IMR-90 (cell line): ENCODE measurements at regions not wholly inside any gene's neighbourhood (a gene's known extent, or its start where the extent isn't known, plus 50 kb on each side); places are given as distances from the start of the nearest gene placed in this dataset.

Experiments
- ATAC-seq: fragments of 200-7000 bp; cut with Tn5 transposase; 2 replicates; pipeline ENCODE4 v1.9.1; 2020; ENCODE audit warnings: low read depth, mild to moderate bottlenecking, moderate library complexity
- BruUV-seq: library from RNA; stranded (reverse); fragments of 400-500 nt; replicated peaks from 2 replicates; lab custom pipeline; 2021; lab: Mats Ljungman, UMichigan
- CTCF ChIA-PET: fragments of 300-600 bp; formaldehyde crosslinking; extraction: SDS; loops from one replicate; lab custom pipeline; 2021; ENCODE audit warnings: antibody characterized with exemption; lab: Yijun Ruan, JAX
- POLR2A ChIA-PET: fragments of 300-600 bp; sonication (Branson Sonifier 250); formaldehyde crosslinking; loops from one replicate; lab custom pipeline; 2022; ENCODE audit warnings: antibody characterized with exemption; ENCODE audit not compliant: unreplicated experiment; lab: Charles Lee
- DNase-seq: peaks from one replicate; pipeline ENCODE4 v3.0.0; 2013
- H2AFZ ChIP-seq: replicated peaks from 2 replicates; pipeline ENCODE3; 2013; ENCODE audit warnings: low read length, mild to moderate bottlenecking; ENCODE audit not compliant: poor library complexity
- H2AK5ac ChIP-seq: 2 replicates; pipeline ENCODE4 v1.6.1; 2013; ENCODE audit warnings: low read depth, low read length, inconsistent platforms
- H2AK9ac ChIP-seq: replicated peaks from 2 replicates; pipeline ENCODE3; 2013; ENCODE audit warnings: mild to moderate bottlenecking, low read depth, low read length, moderate library complexity; ENCODE audit not compliant: poor library complexity
- H2BK120ac ChIP-seq: 2 replicates; pipeline ENCODE4 v1.6.1; 2013; ENCODE audit warnings: low read depth, low read length, inconsistent platforms
- H2BK15ac ChIP-seq: 3 replicates; pipeline ENCODE4 v1.6.1; 2013; ENCODE audit warnings: low read depth, low read length, inconsistent platforms
- H2BK20ac ChIP-seq: 2 replicates; pipeline ENCODE4 v1.6.1; 2013; ENCODE audit warnings: low read depth, mild to moderate bottlenecking, inconsistent platforms, low read length, moderate library complexity
- H2BK5ac ChIP-seq: 2 replicates; pipeline ENCODE4 v1.6.1; 2013; ENCODE audit warnings: mild to moderate bottlenecking, low read depth, low read length, inconsistent platforms; ENCODE audit not compliant: poor library complexity, severe bottlenecking
- H3K14ac ChIP-seq: replicated peaks from 2 replicates; pipeline ENCODE4 v1.6.1; 2013; ENCODE audit warnings: low read depth, low read length, inconsistent platforms
- H3K18ac ChIP-seq: 2 replicates; pipeline ENCODE4 v1.6.1; 2013; ENCODE audit warnings: low read depth, low read length, control low read depth
- H3K23ac ChIP-seq: 2 replicates; pipeline ENCODE4 v1.6.1; 2013; ENCODE audit warnings: low read depth, low read length, inconsistent platforms
- H3K27ac ChIP-seq: 2 replicates; pipeline ENCODE4 v1.5.1; 2013; ENCODE audit warnings: mild to moderate bottlenecking, control low read depth, low read length; ENCODE audit not compliant: insufficient read depth
- H3K27me3 ChIP-seq: 2 replicates; pipeline ENCODE4 v1.6.1; 2013; ENCODE audit warnings: low read length; ENCODE audit not compliant: control insufficient read depth, insufficient read depth
- H3K36me3 ChIP-seq: 2 replicates; pipeline ENCODE4 v1.6.1; 2013; ENCODE audit warnings: low read length, mixed read lengths; ENCODE audit not compliant: control insufficient read depth, insufficient read depth
- H3K4ac ChIP-seq: 2 replicates; pipeline ENCODE4 v1.6.1; 2013; ENCODE audit warnings: low read depth, low read length, inconsistent platforms
- H3K4me1 ChIP-seq: 2 replicates; pipeline ENCODE4 v1.6.1; 2013; ENCODE audit warnings: low read length, mixed read lengths; ENCODE audit not compliant: control insufficient read depth, insufficient read depth
- H3K4me2 ChIP-seq: 2 replicates; pipeline ENCODE4 v1.6.1; 2013; ENCODE audit warnings: low read depth, mild to moderate bottlenecking, control low read depth, low read length, moderate library complexity
- H3K4me3 ChIP-seq: 2 replicates; pipeline ENCODE4 v1.5.1; 2013; ENCODE audit warnings: low read depth, mild to moderate bottlenecking, control low read depth, low read length, moderate library complexity; ENCODE audit not compliant: insufficient read depth
- H3K56ac ChIP-seq: 2 replicates; pipeline ENCODE4 v1.6.1; 2013; ENCODE audit warnings: low read length, inconsistent platforms; ENCODE audit not compliant: insufficient read depth; ENCODE audit errors: extremely low read depth
- H3K79me1 ChIP-seq, 2 experiments: 2 replicates each; pipeline ENCODE4 v1.6.1; 2013; ENCODE audit warnings: low read length in 2 of 2, inconsistent platforms in 1 of 2, low read depth in 1 of 2
- H3K9ac ChIP-seq: 2 replicates; pipeline ENCODE4 v1.6.1; 2013; ENCODE audit warnings: low read depth, low read length, control low read depth
- H3K9me1 ChIP-seq: 2 replicates; pipeline ENCODE4 v1.6.1; 2013; ENCODE audit warnings: low read length, inconsistent platforms; ENCODE audit not compliant: insufficient read depth
- H3K9me3 ChIP-seq: 2 replicates; pipeline ENCODE4 v1.6.1; 2013; ENCODE audit warnings: low read length; ENCODE audit not compliant: control insufficient read depth, insufficient read depth
- H4K20me1 ChIP-seq: 2 replicates; pipeline ENCODE4 v1.6.1; 2013; ENCODE audit warnings: low read length, inconsistent platforms; ENCODE audit not compliant: insufficient read depth
- H4K5ac ChIP-seq: 2 replicates; pipeline ENCODE4 v1.6.1; 2013; ENCODE audit warnings: mild to moderate bottlenecking, low read depth, low read length, control low read depth
- H4K8ac ChIP-seq, 2 experiments: 2 replicates each; pipeline ENCODE4 v1.6.1; 2013; ENCODE audit warnings: low read depth in 2 of 2, low read length in 2 of 2, control low read depth in 1 of 2, inconsistent platforms in 1 of 2
- H4K91ac ChIP-seq: 2 replicates; pipeline ENCODE4 v1.6.1; 2013; ENCODE audit warnings: low read depth, low read length, inconsistent platforms; ENCODE audit not compliant: insufficient read depth
- BHLHE40 ChIP-seq: fragments of 150-350 bp; IDR thresholded peaks from 2 replicates; pipeline ENCODE4 v1.6.1; 2016; ENCODE audit warnings: mild to moderate bottlenecking, low read depth, low read length
- CEBPB ChIP-seq: IDR thresholded peaks from 2 replicates; pipeline ENCODE4 v1.6.1; 2012; ENCODE audit warnings: low read depth, low read length, improper control_type of control experiment
- ELK1 ChIP-seq: fragments of 150-350 bp; IDR thresholded peaks from 2 replicates; pipeline ENCODE4 v1.6.1; 2016; ENCODE audit warnings: low read depth, mild to moderate bottlenecking, low read length, moderate library complexity, borderline replicate concordance
- MAFK ChIP-seq: IDR thresholded peaks from 2 replicates; pipeline ENCODE4 v1.6.1; 2012; ENCODE audit warnings: low read depth, low read length, improper control_type of control experiment
- MXI1 ChIP-seq: IDR thresholded peaks from 2 replicates; pipeline ENCODE4 v1.6.1; 2012; ENCODE audit warnings: low read depth, mild to moderate bottlenecking, low read length, moderate library complexity, borderline replicate concordance
- POLR2A ChIP-seq: IDR thresholded peaks from 2 replicates; pipeline ENCODE4 v1.6.1; 2012; ENCODE audit warnings: mild to moderate bottlenecking, low read depth, low read length
- SMC3 ChIP-seq: fragments of 150-350 bp; IDR thresholded peaks from 2 replicates; pipeline ENCODE4 v1.6.1; 2016; ENCODE audit warnings: low read depth, mild to moderate bottlenecking, antibody characterized with exemption, low read length, moderate library complexity
- WGBS, 2 experiments: methylation state at CpG; one replicate each; pipeline versions ENCODE4 v1.1.5 to v1.1.7; 2013; ENCODE audit warnings: missing lambda C conversion rate in 2 of 2; ENCODE audit not compliant: insufficient read length in 1 of 2; ENCODE audit errors: extremely low coverage in 2 of 2; 5-methylcytosine and 5-hydroxymethylcytosine counted together
- dilution Hi-C: fragments of 300-500 bp; cut with HindIII; formaldehyde crosslinking; loops from one replicate; pipeline ENCODE4 v1.14.3; 2018; ENCODE audit warnings: low sequenced_read_pairs; ENCODE audit not compliant: unreplicated experiment
- in situ Hi-C: fragments of 300-500 bp; cut with MboI; formaldehyde crosslinking; loops from 3 replicates; pipeline ENCODE4 v1.14.3; 2019; ENCODE audit warnings: low sequenced_read_pairs, inconsistent platforms, mixed read lengths
- intact Hi-C: fragments of 100-400 bp; cut with micrococcal nuclease; formaldehyde crosslinking; loops from 2 replicates; pipeline ENCODE4 v1.10.0; 2022

- in situ Hi-C loops: no loop called here
These were observed 247.5 kb downstream of the TFCP2L1 start for GRCh38 chr2:121037480-121037879.

More at GRCh38 chr2:121037480-121037879, 247.5 kb downstream of the TFCP2L1 start:
- Histone ChIP-seq H3K9me3 (no peaks in the 10 kb centered on the region), H2AFZ (no peak overlapping the region), H3K36me3 (no peaks in the 10 kb centered on the region), H2BK120ac (no peak overlapping the region), H3K9me1 (no peaks in the 10 kb centered on the region), H3K18ac (no peak overlapping the region), H2BK5ac (no peak overlapping the region), H4K91ac (no peak overlapping the region), H4K8ac (no peak overlapping the region), H4K20me1 (no peaks in the 10 kb centered on the region; the same call in 1 of the 2 replicates), H2BK15ac (no peak overlapping the region), H2BK20ac (no peak overlapping the region), H3K4me3 (no peak overlapping the region), H3K4ac (no peak overlapping the region), H3K27me3 (peaks cover 80% of the 10 kb centered on the region), H2AK9ac (no peak overlapping the region), H3K4me2 (no peak overlapping the region), H3K56ac (no peak overlapping the region), H3K23ac (no peak overlapping the region), H3K27ac (no peak overlapping the region), H3K4me1 (no peaks in the 10 kb centered on the region), H3K9ac (no peak overlapping the region), H2AK5ac (no peak overlapping the region), H4K5ac (no peak overlapping the region), H3K79me1 (no peaks in the 10 kb centered on the region), H3K14ac (no peak overlapping the region)
- no peak for TF ChIP-seq BHLHE40
- TF ChIP-seq MXI1: no peak
- TF ChIP-seq POLR2A: no peak
- TF ChIP-seq SMC3: no peak
- TF ChIP-seq MAFK: no peak
- TF ChIP-seq CEBPB: no peak
- TF ChIP-seq ELK1: no peak
- no peak for ATAC-seq
- ChIA-PET CTCF (interaction anchor here (0.8 kb wide), 1 partner anchor 13 kb away, joined by 3 read pairs; no protein-coding TSS in a partner anchor), POLR2A (no interaction called here)
- WGBS, 2 experiments: 78% methylated on average over 2 of the region's 2 CpGs; no CpG with 5 or more reads in 1 of the 2 experiments
- DNase-seq: no peak
- dilution Hi-C loops: no loop called here
- intact Hi-C loops: no loop called here
- BruUV-seq: no TSS peak
